Dendritic cell treated with granulocyte-macrophage colony-stimulating factor and Interleukin-4, amounts not matched to agents 40 ng/mL and 50 ng/mL, for 4 days (primary cell): ENCODE measurements at regions not wholly inside any gene's neighbourhood (a gene's known extent, or its start where the extent isn't known, plus 50 kb on each side); places are given as distances from the start of the nearest gene placed in this dataset.
"Not testable (repeated sequence)": the region's sequence is repeated elsewhere in the genome, so short reads cannot be mapped to it uniquely, and the experiment has no call there.

ENCODE experiments used
- H3K27ac Mint-ChIP-seq: one replicate; pipeline ENCODE4 v1.8.0; 2022; ENCODE audit warnings: mild to moderate bottlenecking, mixed read lengths
- H3K27me3 Mint-ChIP-seq: one replicate; pipeline ENCODE4 v1.8.0; 2022; ENCODE audit warnings: mild to moderate bottlenecking, mixed read lengths
- H3K36me3 Mint-ChIP-seq: one replicate; pipeline ENCODE4 v1.8.0; 2022; ENCODE audit warnings: low read depth, mixed read lengths
- H3K4me1 Mint-ChIP-seq: one replicate; pipeline ENCODE4 v1.8.0; 2022; ENCODE audit warnings: low read depth, mixed read lengths
- H3K4me3 Mint-ChIP-seq: one replicate; pipeline ENCODE4 v1.8.0; 2022; ENCODE audit warnings: mild to moderate bottlenecking, moderate library complexity, mixed read lengths
- H3K9me3 Mint-ChIP-seq: one replicate; pipeline ENCODE4 v1.8.0; 2022; ENCODE audit warnings: mixed read lengths
- intact Hi-C: fragments of 100-400 bp; cut with micrococcal nuclease; formaldehyde crosslinking; loops from one replicate; pipeline ENCODE4 v1.15.0; 2022

DNA sequence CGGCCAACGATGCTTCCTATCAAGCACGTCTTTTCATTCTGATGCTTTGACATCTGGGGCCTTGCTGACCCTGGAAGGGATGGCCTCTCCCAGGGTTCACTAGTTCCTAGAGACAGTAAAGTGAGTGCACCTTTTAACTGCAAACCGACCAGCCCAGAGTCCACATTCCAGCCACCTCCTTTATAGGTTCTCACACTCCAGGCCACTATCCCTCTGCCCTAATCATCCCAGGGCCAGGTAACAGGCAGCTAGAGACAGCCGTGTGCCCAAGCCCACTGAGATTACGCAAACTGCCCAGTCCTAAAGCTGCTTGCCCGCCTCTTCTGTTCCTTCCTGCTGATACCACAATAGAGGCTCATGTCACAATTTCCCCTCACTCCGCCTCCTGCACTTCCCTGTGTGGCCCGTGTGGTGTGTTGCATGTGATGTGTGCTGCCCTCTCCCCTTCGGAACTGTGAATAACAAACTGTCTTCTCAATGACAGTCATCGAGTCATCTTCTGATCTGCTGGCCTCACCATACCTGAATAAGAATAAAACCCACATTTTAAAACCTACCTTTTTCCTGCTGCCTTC is 123.7 kb upstream of the EXOC2 start:
- no peaks in the 10 kb centered on the region for H3K36me3 Mint-ChIP-seq
- H3K4me1 Mint-ChIP-seq, result peaks cover 18% of the 10 kb centered on the region
- H3K27ac Mint-ChIP-seq, result no peak overlapping the region
- H3K4me3 Mint-ChIP-seq, result no peak overlapping the region
- H3K27me3 Mint-ChIP-seq, result peaks cover 7% of the 10 kb centered on the region
- intact Hi-C loops, result no loop called here
- H3K9me3 Mint-ChIP-seq, result no peaks in the 10 kb centered on the region

GRCh38 chr6:815348-815738 is 122.4 kb upstream of the EXOC2 start:
- H3K4me3 Mint-ChIP-seq, result no peak overlapping the region
- H3K27me3 Mint-ChIP-seq, result peaks cover 3% of the 10 kb centered on the region
- intact Hi-C loops, result no loop called here
- no peaks in the 10 kb centered on the region for H3K36me3 Mint-ChIP-seq
- H3K4me1 Mint-ChIP-seq, result peaks cover 18% of the 10 kb centered on the region
- no peaks in the 10 kb centered on the region for H3K9me3 Mint-ChIP-seq
- H3K27ac Mint-ChIP-seq, result no peak overlapping the region

DNA sequence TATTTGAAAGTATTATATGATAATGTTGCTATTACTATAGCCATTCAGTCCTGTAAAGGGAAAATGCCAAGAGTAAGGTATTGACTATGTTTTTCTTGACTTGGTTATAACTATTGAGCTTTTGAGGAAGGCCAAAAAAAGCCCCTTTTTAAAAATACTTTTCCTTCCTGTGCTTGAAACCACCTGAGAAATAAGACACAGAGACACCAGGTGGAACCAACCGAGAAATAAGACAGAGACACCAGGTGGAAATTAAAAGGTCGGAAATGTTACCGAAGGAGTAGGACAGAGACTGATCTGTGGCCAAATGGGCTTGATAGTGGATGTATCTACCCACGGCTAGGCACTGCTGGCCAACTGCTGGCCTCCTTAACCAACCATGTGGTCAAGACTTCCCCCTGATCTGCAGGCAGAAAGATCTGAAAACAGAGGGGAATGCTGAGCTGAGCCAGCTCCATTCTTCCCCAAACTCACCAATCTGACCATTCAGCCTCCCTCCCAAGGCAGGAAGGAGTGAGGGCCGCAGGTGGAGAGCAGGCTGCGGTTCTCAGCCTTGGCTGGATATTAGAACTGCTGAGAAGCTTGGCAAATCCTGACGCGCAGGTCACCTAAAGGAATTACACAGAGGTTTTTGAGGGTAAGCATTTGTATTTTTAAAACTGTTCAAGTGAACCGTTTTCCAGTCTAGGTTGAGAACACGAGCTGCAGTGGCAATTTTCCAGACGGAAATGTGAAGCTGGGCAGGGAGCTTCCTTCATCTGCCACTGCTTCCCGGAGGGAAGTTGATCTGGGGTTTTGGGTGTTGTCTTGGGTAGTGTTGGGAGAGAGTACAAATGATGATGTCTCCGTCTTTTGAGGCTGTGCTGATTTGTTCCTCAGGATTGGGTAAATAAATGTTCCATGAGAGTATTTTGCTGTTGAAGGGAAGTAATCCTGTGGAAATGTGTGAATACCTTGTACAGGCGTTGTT is 121.7 kb upstream of the EXOC2 start:
- Mint-ChIP-seq H3K27me3 (peaks cover 3% of the 10 kb centered on the region), H3K4me3 (no peak overlapping the region), H3K27ac (no peak overlapping the region), H3K36me3 (no peaks in the 10 kb centered on the region), H3K9me3 (no peaks in the 10 kb centered on the region), H3K4me1 (peaks cover 18% of the 10 kb centered on the region)
- intact Hi-C loops, result no loop called here

DNA sequence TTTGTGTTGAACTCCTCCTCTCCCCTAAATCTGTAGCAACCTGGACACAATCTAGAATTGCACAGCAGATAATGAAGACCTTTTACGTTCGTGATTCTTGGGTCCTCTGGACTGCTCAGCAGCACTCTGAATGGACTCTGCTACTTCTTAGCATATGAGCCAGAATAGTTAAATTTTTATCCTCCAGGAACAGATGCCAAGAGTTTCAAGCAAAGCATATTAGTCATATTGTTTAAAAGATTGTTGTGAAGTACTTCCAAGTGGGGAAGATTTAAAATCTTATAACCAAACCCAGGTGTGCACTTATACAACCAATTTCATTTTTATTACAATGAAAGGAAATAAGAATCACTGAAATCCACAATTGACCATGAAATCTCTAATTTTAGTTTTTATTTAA is 118.9 kb upstream of the EXOC2 start:
- peaks cover 16% of the 10 kb centered on the region for H3K4me1 Mint-ChIP-seq
- no peaks in the 10 kb centered on the region for H3K9me3 Mint-ChIP-seq
- peaks cover 3% of the 10 kb centered on the region for H3K27me3 Mint-ChIP-seq
- H3K27ac Mint-ChIP-seq, result no peak overlapping the region
- no peaks in the 10 kb centered on the region for H3K36me3 Mint-ChIP-seq
- intact Hi-C loops, result no loop called here
- H3K4me3 Mint-ChIP-seq, result no peak overlapping the region

DNA sequence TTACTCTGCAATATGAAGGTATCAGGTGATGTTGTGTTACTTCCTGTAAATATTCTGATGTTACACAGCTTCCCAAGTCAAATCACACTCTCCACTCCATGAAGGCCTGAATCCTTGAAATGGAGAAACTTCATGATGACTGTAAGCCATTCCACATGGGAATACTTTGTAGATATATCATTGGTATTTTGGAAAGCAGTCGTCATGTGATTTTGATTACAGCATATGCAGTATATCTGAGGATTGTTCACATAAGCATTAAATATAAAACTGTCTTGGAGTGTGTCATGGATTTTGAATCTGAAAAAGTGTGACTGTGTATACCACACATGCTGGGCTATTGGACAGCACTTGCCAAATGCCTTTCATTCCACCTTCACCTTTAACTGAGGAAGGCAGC is 118.3 kb upstream of the EXOC2 start:
- Mint-ChIP-seq H3K27ac (no peak overlapping the region), H3K4me1 (peaks cover 9% of the 10 kb centered on the region), H3K27me3 (peaks cover 3% of the 10 kb centered on the region), H3K36me3 (no peaks in the 10 kb centered on the region), H3K4me3 (no peak overlapping the region), H3K9me3 (no peaks in the 10 kb centered on the region)
- intact Hi-C loops, result no loop called here

- intact Hi-C loops, result no loop called here
- Mint-ChIP-seq H3K9me3 (no peaks in the 10 kb centered on the region), H3K4me1 (no peaks in the 10 kb centered on the region)
Measured at GRCh38 chr6:804771-805170, 111.8 kb upstream of the EXOC2 start.

GRCh38 chr6:804317-804716 is 111.4 kb upstream of the EXOC2 start:
- Mint-ChIP-seq H3K4me3 (no peak overlapping the region), H3K36me3 (no peaks in the 10 kb centered on the region), H3K4me1 (no peaks in the 10 kb centered on the region), H3K9me3 (no peaks in the 10 kb centered on the region), H3K27me3 (peaks cover 19% of the 10 kb centered on the region), H3K27ac (no peak overlapping the region)
- intact Hi-C loops, result no loop called here

More at GRCh38 chr6:804771-805170, 111.8 kb upstream of the EXOC2 start:
- Mint-ChIP-seq H3K27ac (no peak overlapping the region), H3K4me3 (no peak overlapping the region), H3K36me3 (no peaks in the 10 kb centered on the region), H3K27me3 (peaks cover 15% of the 10 kb centered on the region)

DNA sequence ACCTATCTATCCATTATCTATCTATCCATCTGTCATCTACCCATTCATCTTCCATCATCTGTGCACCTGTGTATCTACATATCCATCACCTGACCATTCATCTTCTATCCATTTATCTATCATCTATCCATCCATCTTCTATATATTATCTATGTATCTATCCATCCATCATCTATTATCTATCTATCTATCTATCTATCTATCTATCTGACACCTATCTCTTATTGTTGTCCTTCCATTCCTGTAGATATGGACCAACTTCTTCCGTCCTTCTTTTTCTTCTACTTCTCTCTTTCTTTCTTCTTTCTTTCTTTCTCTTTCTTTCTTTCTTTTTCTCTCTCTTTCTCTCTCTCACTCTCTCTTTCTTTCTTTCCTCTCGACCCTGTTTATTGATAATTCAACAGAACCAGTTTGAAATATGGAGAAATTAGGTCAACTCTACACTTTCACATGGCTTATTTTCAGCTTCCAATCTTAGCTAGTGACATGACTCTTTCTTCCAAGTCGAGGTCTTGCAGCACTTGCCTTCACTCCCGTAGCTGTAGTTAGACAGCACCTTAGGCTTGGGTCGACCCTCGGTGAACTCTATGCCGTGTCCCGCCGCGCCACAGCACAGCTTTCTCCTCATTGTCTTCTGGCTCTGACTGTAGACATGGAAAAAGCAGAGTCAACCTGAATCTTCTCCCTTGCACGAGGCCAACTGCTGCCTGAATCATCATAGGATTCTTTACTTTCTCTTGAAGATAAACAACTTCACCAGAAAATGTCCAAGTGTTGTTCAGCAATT is 110.4 kb upstream of the EXOC2 start:
- Mint-ChIP-seq H3K27me3 (peaks cover 25% of the 10 kb centered on the region), H3K27ac (no peak overlapping the region), H3K4me1 (no peaks in the 10 kb centered on the region), H3K36me3 (no peaks in the 10 kb centered on the region), H3K9me3 (no peaks in the 10 kb centered on the region), H3K4me3 (no peak overlapping the region)
- intact Hi-C loops, result no loop called here

DNA sequence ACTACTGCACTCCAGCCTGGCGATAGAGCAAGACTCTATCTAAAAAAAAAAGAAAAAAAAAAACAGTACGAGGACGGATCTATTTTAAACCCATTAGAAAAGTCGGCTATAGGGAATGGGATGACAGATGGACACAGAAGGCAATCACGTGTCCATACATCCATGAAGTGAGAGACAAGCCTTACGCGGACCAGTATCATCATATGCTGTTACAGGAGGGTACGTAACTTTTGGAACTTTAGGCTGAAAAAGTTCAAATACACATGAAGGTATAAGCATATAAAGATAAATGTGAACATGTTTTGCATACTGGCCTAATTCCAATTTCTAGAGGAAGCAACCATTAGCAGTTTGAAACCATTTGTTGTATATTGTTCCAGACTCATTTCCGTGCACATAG is 109.8 kb upstream of the EXOC2 start:
- no peaks in the 10 kb centered on the region for H3K4me1 Mint-ChIP-seq
- no peaks in the 10 kb centered on the region for H3K9me3 Mint-ChIP-seq
- no peak overlapping the region for H3K27ac Mint-ChIP-seq
- H3K4me3 Mint-ChIP-seq, result no peak overlapping the region
- intact Hi-C loops, result no loop called here
- H3K27me3 Mint-ChIP-seq, result peaks cover 31% of the 10 kb centered on the region
- no peaks in the 10 kb centered on the region for H3K36me3 Mint-ChIP-seq

DNA sequence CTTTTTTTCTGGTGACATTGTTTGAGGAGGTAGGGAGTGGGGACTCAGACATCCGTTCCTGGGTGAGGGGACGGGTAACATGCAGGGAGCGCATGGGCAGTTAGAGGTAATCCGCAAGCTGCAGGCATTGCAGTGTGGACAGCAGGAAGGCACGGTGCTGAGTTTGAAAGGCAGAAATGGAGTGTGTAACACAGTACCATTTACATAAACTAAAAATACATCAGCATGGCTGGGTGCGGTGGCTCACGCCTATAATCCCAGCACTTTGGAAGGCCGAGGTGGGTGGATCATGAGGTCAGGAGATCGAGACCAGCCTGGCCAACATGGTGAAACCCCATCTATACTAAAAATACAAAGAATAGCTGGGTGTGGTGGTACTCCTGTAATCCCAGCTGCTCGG is 109.3 kb upstream of the EXOC2 start:
- H3K4me3 Mint-ChIP-seq, H3K9me3 Mint-ChIP-seq, intact Hi-C loops, H3K36me3 Mint-ChIP-seq, H3K4me1 Mint-ChIP-seq, H3K27ac Mint-ChIP-seq: not testable (repeated sequence)
- H3K27me3 Mint-ChIP-seq, result peaks cover 31% of the 10 kb centered on the region

DNA sequence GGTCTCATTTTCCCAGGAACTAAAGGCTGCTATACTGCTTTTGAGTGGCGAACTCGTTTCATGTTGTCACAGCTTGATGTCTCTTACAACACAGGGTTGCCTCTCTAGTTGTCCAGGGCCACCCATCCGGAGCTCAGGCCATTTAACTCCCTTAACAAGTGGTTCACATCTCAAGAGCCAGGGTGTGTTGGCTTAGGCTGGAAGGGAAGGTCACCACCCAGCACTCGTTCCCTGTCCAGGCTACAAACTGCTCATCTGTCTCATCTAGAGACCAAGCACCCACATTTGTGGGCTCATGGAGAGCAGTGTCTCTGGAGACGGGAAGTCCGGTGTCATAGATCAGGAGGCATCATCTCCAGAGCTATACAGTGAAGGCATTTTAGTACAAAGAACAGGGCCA is 106.8 kb upstream of the EXOC2 start:
- no peaks in the 10 kb centered on the region for H3K4me1 Mint-ChIP-seq

DNA sequence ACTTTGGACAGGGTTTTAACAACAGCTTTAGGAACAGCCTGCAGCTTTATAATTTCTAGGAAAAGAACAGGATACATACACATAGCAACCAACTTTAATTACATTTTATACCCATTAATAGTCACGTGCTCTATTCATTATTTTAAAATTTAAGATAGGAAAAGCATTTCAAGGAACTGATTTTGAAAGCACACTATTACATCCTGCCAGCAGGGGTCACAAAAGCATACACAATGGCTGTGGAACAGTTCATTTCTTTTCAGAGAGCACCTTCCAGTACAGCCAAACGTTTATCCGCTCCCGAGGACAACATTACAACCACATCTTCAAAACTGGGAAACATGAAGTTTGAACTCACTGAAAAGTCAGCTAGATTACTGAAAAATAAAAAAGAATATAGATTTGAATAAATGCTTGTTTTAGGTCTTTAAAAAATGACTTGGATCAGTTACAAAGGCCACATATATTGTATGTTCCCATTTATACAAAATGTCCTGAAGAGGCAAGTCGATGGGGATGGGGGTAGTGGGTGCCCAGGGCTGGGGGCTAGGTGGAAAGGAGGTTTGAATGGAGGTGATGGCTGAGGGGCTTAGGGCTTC is 104.6 kb upstream of the EXOC2 start:
- H3K9me3 Mint-ChIP-seq, result no peaks in the 10 kb centered on the region
- H3K27ac Mint-ChIP-seq, result no peak overlapping the region
- peaks cover 2% of the 10 kb centered on the region for H3K4me1 Mint-ChIP-seq
- H3K4me3 Mint-ChIP-seq, result no peak overlapping the region
- peaks cover 62% of the 10 kb centered on the region for H3K27me3 Mint-ChIP-seq
- intact Hi-C loops, result loop anchor here (1.0 to 5.0 kb wide), 3 partner anchors 585 to 639 kb away; no protein-coding TSS in a partner anchor
- no peaks in the 10 kb centered on the region for H3K36me3 Mint-ChIP-seq

More for the DNA sequence above, 106.8 kb upstream of the EXOC2 start:
- H3K36me3 Mint-ChIP-seq, result no peaks in the 10 kb centered on the region
- peaks cover 49% of the 10 kb centered on the region for H3K27me3 Mint-ChIP-seq
- intact Hi-C loops, result loop anchor here (5.0 kb wide), 1 partner anchor 583 kb away; no protein-coding TSS in a partner anchor
- H3K9me3 Mint-ChIP-seq, result no peaks in the 10 kb centered on the region
- H3K4me3 Mint-ChIP-seq, result no peak overlapping the region
- H3K27ac Mint-ChIP-seq, result no peak overlapping the region

GRCh38 chr6:795046-795685 is 102.2 kb upstream of the EXOC2 start:
- Mint-ChIP-seq H3K27ac (no peak overlapping the region), H3K4me3 (no peak overlapping the region), H3K4me1 (peaks cover 5% of the 10 kb centered on the region), H3K27me3 (peaks cover 58% of the 10 kb centered on the region), H3K36me3 (no peaks in the 10 kb centered on the region), H3K9me3 (peaks cover 8% of the 10 kb centered on the region)
- intact Hi-C loops, result loop anchor here (5.0 kb wide), 1 partner anchor 587 kb away; no protein-coding TSS in a partner anchor
